Right lobe of liver (tissue), 4 donors: ENCODE measurements at regions not wholly inside any gene's neighbourhood (a gene's known extent, or its start where the extent isn't known, plus 50 kb on each side); places are given as distances from the start of the nearest gene placed in this dataset.

Experiments
- CTCF ChIP-seq, 4 donors: fragments of 200-600 bp in 3 of 4; fragments of 450-650 bp in 1 of 4; IDR thresholded peaks; one replicate each; pipeline versions ENCODE4 v1.5.1 to v1.8.0; 2016 to 2022; ENCODE audit warnings: antibody characterized with exemption in 4 of 4, mild to moderate bottlenecking in 2 of 4
- POLR2A ChIP-seq: fragments of 450-650 bp; IDR thresholded peaks from one replicate; pipeline ENCODE4 v1.6.1; 2017; ENCODE audit warnings: antibody characterized with exemption, mild to moderate bottlenecking
- donor health status: DM: no; HTN: no; CAD: no.
- donor health status: DM: no; HTN: no; CAD: no.
- donor health status: DM: no; HTN: yes; CAD: no.

- no peak for TF ChIP-seq POLR2A
- no peak for TF ChIP-seq CTCF (IDR thresholded peaks at IDR 0.05)
Measured at GRCh38 chr20:61192337-61192950, 59.6 kb upstream of the CDH4 start.
